Superior temporal gyrus (tissue), 1 donor: ENCODE measurements at regions not wholly inside any gene's neighbourhood (a gene's known extent, or its start where the extent isn't known, plus 50 kb on each side); places are given as distances from the start of the nearest gene placed in this dataset.
"Not testable (repeated sequence)": the region's sequence is repeated elsewhere in the genome, so short reads cannot be mapped to it uniquely, and the experiment has no call there.

Source experiments
- DNase-seq: peaks from one replicate; pipeline ENCODE4 v3.0.0-alpha.2; 2016; ENCODE audit errors: extremely low spot score

DNA sequence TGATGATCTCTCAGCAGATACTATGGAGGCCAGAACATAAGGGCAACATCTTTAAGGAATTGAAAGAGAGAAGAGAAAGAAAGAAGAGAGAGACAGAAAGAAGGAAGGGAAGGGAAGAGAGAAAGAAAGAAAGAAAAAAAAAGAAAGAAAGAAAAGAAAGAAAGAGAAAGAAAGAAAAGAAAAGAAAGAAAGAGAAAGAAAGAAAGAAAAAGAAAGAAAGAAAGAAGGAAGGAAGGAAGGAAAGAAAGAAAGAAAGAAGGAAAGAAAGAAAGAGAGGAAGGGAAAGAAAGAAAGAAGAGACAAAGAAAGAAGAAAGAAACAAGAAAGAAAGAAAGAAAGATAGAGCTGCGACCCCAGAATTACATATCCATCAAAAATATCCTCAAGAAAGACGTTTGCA, 124.9 kb downstream of the CPZ start:
- DNase-seq: not testable (repeated sequence)

DNA sequence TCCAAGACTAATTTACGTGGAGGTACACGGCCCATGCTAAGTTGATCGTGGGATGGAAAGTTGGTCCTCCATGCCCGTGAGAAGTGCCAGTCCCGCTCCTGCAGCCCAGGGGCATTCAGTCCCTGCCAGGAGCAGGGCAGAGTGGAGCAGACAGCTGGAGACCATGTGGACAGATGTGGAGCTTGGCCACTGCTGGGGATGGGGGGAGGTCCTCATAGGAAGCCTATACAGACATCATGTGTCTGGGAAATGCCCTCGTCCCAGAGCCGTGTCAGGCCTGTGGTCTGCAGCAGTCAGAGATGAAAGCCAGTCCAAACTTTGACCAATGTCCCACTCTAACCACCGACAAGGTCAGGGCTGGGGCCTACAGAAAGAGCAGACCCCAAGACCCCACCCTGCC, 118.4 kb downstream of the CPZ start:
- DNase-seq: no peak

DNA sequence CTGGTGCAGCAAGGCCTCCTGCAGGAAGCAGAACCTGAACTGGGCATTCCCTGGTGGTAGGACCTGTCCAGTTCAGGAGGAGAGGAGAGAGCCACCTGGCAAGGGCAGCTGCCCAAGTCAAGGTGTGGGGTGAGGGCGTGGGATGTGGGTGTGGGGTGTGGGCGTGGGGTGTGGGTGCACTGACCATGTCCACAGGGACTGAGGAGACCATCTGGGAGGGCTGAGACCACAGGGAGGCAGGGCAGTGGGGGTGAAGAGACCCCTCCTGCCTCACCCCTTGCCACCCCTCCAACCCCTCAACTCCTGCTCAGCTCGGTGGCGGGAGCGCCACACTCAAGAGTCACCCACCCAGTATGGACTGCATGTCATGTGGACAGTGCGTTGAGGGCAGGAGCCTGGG, 117.9 kb downstream of the CPZ start:
- DNase-seq: no peak

DNA sequence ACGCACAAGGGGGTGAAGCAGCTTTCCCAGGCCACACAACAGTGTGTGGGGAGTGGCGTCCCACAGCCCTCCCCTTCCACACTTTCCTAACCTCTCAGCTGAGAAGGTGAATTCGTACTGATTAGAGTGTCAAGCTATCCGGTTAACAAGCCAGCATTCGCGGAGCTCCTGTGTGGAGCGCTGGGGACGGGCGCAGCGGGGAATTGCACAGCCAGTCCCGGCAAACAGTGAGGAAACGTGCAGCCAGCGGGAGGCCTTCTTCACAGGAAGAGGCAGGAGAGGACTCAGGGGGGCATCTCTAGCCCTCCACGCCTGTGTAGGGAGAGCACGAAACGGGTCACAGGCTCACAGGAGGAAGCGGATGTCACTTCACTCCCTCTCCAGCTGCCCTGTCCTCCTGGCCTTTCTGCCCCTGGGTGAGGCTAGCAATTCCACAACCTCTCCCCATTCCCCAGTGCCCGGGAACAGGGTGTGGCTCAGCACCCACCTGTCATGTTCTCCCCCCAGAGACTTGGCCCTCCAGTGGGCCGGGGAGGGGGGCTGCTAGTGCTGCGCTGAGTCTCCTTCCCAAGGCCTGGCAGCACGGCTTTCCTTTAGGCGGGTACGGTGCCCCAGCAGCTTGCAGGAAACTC, 117.3 kb downstream of the CPZ start:
- DNase-seq: no peak

DNA sequence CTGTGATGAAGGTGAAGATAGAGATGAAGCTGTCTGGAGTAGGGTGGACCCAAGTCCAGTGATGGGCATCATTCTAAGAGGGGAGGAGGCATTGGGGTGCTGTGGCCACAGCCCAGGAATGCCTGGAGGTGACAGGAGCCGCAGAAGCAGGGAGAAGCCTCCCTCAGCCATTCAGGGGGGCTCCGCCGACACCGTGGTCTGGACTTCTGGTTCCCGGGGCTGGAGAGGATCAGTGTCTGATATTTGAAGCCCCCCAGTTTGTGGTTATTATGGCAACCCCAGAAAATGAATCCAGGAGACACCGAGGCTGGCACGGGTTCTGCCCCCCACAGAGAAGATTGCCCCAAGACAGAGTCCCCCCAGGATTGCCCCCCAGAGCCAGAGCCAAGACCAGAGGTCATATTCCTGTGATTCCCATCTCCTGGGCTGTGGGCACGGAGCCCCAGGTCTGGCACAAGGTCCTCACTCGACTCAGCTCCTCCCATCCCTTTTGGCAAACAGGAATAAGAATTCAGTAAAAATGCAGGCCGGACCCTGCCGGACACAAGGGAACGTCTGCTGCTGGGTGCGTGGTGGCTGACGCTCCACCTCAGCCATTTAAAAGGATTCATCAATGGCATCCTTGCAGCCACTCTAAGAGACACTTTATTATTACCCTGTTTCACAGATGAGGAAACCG, 116.6 kb downstream of the CPZ start:
- no peak for DNase-seq

- DNase-seq: no peak
Measured at GRCh38 chr4:8708401-8709021, 115.9 kb downstream of the CPZ start.

DNA sequence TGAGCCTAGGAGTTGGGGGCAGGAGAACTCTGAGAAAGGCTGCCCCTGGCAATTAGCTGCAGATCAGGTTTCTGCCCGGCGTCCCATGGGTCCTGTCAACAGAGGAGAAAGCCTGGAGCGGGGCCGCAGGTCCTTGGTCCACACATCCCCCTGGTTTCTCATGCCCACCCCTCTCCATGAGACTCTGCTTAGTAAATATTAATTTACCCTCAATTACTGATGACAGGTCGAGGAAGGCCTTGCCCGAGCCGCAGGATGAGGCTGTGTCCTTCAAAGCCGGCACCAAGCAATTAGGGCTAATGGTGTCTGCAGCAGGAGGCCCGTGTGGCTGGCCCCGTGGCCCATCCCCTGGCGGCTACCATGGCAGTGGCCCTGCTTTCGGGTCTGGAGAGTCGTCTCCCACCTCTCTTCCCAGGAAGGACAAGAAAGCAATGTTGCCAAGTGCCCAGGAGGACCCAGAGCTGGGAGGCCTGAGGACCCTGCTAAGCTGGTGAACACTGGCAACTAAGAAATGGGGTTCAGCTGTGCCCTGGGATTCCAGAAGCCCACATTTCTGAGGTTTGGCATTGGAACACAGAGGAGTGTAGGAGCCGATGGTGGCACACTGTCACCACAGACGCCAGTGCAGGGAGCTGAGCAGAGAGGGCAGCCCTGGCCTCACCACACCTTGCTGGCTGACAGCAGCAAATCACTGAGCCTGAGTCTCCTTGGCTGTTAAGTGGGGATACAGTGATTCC, 114.6 kb downstream of the CPZ start:
- DNase-seq: no peak

DNA sequence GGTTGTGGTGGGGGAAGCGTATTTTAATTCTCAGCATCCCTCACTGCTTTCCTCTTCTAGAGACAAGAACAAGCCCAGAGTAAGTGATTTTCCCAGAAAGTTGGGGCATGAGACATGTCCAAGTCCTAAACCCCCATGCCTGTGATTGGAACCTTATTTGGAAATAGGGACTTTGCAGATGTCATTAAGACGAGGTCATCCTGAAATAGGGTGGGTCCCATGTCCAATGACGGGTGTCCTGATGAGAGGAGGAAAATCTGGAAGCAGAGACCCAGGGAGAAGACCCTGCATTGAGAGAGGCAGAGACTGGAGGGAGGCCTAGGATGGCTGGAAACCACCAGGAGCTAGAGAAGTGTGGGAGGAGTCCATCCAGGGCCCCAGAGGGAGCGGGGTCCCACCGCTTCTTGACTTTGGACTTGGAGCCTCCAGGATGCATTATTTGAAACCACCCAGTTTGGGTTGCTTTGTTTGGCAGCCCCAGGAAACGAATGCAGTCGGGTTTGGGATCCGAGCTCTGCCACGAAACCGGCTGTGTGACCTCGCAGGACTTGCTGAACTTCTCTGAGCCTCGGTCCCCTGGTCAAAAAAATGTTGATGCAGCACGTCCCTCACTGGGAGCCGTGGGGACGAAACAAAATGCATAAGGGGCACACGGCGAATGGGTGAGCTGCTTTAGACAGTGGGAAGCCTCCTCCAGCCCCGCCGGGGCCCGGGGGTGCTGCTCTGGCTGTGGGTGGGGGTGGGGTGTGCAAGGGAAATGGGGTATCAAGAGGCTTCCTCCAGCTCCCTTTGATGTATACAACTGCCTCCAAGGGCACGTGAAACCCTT, 113.9 kb downstream of the CPZ start:
- DNase-seq: no peak

- no peak for DNase-seq
Measured at GRCh38 chr4:8705161-8706145, 112.9 kb downstream of the CPZ start.

DNA sequence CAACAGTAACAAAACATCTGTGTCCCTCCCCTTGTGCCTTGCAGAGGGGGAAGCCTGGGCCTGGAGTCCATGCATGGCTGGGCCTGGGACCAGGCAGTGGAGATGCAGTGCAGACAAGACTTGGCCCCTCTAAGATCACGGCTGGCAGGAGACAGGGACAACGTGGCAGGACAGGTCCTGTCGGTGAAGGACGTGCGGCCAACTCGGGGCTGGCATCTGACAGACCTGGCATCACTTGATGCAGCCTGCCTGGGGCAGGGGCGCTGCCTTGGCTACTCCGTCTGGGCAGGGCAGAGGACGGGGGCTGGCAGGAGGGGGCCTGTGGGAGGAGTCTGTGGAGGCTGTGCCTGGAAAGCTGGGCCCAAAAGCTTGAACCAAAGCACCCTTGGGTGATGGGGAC, 112.1 kb downstream of the CPZ start:
- no peak for DNase-seq

DNA sequence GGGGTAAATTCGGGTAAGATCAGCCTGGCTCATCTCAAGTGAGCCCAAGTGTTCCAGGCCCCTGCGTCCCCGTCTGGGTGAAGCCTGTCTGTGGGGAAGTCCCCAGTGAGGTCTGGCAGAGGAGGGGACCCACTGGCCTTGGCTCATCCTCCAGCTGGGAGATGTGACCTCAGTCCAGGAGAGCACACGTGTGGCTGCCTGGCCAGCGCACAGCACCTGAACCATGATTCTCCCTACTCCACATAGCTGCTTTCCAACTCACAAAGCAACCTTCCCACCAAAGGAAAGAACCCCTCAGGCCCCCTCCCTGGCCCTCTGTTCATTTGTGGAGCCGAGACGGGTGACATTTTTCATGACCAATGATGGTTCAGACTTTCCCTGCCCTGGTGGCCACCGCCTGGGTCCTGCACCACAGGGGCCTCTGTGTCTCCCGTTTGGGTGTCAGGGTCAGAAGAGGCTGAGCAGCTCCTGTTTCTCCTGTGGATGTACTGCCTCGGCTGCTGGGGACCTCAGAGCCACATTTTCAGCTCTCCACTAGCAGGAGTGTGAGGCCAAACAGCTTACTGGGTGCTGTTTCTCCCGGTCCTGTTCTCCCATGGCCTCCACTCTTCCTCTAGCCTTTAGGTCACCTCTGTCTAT, 111.4 kb downstream of the CPZ start:
- no peak for DNase-seq

GRCh38 chr4:8703401-8703696, 110.8 kb downstream of the CPZ start:
- no peak for DNase-seq

GRCh38 chr4:8702516-8703400, 110.2 kb downstream of the CPZ start:
- no peak for DNase-seq

- no peak for DNase-seq
Measured at GRCh38 chr4:8702020-8702495, 109.5 kb downstream of the CPZ start.

DNA sequence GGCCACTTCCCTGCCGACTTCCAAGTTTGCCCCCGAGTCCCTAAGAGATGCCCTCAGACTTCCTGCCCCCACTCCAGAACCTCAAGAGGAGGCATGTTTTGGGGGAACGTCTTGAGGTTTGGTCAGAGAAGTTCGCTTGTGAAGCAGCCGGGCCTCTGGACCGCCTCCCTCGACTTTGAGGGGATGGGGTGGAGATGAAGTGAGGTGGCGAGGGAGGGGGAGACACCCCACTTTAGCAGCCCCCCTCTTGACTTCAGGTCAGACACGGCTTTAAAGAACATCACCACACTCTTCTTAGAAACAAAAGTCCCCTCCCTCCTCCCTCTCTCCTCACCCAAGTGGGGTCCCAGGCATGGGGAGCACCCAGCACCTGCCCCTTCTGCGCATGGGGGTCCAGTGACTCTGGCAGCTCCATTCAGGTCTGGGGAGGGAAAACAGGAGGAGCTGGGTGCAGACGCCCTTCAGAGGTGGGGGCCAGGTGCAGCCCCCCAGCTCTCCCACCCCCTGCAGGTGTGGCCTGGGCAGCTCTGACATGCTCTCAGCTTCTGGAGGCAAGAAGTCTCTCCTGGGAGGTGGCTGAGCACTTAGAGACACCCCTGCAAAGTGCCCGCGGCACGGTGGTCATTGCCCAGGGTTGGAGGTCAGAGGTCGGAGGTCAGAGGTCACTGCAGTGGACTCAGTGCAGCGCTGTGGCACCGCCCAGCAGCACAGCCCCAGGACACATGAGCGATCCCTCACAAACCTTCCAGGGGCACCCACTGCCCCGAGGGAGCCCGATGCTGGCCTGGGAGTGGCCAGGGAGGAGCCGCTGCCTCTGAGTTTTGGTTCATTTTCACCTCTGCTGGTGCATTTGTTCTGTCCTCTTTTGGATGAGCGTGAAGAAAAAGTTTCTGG, 108.8 kb downstream of the CPZ start:
- DNase-seq: no peak

DNA sequence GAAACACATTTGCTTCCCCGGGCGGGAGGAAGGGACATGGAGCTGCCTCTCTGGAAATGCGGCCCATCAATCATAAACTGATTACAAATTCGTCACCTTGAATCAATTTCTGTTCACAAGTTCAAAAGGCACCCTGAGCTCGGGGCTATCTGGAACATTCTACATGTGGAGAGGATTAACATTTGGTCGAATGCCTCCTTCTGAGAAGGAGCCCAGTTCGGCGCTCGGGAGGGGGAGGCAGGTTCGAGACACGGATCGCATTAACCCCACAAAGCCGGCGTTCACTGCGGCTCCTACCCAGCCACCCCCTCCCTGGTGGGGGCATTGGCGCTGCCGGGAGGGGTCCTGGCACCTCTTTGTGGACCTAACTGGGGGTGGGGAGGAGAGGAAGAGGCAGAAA, 108.0 kb downstream of the CPZ start:
- no peak for DNase-seq

- DNase-seq: no peak
Measured at GRCh38 chr4:8699479-8700145, 107.0 kb downstream of the CPZ start.

DNA sequence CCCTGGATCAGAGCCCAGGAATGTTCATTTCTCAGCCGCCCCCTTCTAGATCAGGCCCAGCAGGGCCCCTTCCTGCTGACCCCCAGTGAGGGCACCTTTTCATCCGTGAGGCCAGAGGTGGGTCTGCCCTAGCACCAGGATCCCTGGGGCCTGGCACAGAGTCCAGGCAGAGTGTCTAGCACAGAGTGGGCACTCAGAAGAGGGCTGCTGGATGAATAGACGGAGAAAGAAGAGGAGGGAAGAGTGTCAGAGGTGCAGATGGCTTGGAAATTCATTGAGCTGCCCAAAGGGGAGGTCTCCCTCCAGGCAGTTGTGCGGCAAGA, 106.5 kb downstream of the CPZ start:
- no peak for DNase-seq
